GM18907 (cell line): ENCODE measurements at regions not wholly inside any gene's neighbourhood (a gene's known extent, or its start where the extent isn't known, plus 50 kb on each side); places are given as distances from the start of the nearest gene placed in this dataset.

ENCODE experiments used
- ATAC-seq: cut with Tn5 transposase; IDR thresholded peaks from one replicate; pipeline ENCODE4 v1.9.1; 2021; ENCODE audit warnings: mild to moderate bottlenecking, moderate library complexity; ENCODE audit not compliant: unreplicated experiment

DNA sequence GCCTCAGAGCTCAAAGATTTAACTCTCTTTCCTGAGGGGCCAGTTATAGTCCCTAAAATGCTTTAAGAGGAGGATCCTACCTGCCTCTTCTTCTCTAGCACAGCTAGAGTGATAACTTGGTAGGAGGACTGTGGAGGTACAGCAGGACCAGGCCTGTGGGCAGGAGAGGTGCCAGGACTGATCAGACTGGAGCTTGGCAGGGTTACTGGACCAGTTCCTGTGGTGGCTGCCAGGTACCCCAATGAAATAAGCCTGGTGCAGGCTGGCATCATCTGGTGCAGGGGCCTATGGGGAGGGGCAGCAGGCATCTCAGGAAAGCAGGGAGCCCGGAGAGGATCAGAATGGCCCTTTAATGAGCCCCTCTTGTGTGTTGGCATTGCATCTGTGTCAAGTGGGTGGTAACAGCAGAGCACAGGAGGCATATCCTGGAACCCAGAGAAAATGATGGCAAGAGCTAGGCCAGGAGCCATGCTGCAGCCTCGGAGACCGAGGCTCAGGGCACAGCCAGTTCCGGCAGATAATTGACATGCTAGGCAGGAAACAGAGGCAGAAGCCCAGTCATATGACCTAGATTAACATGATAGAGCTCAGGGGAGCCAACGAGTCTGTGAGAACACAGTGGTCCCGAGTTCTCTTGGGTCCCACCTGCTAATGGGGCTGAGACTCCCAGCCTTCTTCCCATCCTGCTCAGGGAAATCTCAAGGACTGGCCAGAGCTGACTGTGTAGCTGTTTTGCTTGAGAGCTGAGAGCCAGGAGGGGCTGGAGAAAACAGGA, 187.5 kb upstream of the ZBED5 start:
- ATAC-seq, result no peak

DNA sequence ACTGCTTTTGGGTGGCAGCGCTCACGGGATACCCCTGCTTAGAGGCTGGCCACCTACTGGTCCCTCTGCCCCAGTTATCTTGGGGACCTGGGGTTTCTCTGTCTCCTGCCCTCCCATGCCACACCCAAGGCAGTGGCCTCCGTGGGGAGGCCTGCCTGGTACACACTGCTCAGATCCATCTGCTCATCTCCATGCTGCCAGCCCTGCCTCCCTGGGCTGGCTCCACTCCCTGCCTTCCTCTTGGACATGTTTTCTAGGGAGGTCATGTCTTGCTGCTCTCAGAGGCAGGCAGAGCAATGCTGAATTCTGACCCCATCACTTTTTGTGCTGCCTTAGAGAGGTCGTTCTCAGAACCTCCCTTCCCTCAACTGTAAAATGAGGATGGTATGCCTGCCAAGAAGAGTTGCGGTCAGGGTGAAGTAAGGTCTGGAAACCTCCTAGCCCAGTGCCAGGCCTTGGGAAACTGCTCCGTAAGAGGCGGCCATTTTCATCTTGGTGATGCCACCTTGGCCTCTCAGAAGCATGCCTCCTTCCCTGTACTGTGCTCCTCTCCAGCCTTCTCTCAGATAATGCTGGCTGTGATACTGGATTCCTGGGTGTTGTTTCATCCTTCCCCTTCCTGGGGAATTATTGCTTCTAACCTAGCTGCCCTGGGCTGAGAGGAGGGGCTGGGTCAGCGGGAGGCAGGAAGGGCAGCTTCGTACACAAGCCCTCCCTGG, 186.4 kb upstream of the ZBED5 start:
- no peak for ATAC-seq

- ATAC-seq, result no peak
Measured at GRCh38 chr11:11043721-11044120, 185.9 kb upstream of the ZBED5 start.

- no peak for ATAC-seq
Measured at GRCh38 chr11:11039208-11039965, 181.5 kb upstream of the ZBED5 start.

GRCh38 chr11:11038782-11039181, 180.9 kb upstream of the ZBED5 start:
- no peak for ATAC-seq

DNA sequence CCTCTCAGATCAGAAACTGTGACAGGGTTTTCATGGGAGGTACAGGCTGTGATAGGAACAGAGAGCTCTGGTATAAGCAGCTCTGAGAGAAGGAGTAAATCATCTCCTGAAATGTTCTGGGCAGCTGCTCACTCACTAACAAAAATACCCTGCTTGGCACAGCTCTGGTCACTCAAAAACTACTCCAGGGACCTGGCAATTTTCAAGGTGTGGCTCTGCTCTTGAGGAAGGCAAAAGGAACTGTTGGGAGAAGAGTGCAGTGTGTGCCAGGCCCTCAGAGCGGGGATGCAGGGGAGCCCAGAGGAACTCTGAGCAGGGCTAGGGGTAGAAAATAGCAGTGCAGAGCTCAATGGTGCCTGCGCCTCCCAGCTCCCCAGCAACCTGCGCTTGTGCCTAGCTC, 180.5 kb upstream of the ZBED5 start:
- ATAC-seq, result no peak

DNA sequence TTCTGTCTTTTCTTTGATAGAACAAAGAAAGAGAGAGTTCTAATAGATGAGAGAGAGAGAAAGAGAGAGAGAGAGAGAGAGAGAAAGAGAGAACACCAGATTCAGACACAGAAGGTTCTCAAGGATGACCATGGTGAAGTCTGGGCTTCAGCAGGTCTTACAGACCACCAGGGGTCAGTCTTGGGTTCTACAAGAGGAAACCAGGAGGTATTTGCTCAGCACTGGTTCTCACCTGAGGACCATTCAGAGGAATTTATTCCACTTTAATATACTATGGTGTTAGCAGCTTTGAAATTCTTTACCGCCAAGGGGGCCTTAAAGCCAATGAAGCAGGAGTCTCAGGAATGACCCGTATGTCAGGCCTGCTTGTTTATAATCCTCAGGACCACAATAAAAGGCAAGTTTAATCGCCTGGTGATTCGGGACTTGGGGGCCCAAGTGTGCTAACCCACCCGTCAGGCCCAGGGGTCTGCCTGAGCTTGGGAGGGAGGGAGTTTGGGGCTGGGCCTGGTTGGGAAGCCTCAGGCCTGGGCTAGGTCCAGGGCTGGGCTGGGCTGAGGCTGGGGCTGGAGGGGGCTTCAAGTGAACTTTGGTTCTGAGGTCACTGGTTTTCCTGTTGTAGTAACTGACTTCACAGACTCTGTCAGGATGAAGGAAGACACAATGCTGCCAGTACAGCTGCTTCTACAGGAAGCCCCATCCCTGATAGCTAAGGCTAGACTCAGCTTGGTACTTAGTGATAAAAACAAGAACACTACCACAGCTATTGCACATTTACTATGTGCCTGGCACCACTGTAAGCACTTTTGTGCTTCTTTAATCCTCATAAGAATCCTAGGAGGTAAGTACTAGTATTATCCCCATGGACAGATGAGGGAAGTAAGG, 179.2 kb upstream of the ZBED5 start:
- no peak for ATAC-seq

- no peak for ATAC-seq
Measured at GRCh38 chr11:11036185-11036847, 178.5 kb upstream of the ZBED5 start.

- no peak for ATAC-seq
Measured at GRCh38 chr11:11035331-11035730, 177.5 kb upstream of the ZBED5 start.

- ATAC-seq, result no peak
Measured at GRCh38 chr11:11034476-11034875, 176.6 kb upstream of the ZBED5 start.

DNA sequence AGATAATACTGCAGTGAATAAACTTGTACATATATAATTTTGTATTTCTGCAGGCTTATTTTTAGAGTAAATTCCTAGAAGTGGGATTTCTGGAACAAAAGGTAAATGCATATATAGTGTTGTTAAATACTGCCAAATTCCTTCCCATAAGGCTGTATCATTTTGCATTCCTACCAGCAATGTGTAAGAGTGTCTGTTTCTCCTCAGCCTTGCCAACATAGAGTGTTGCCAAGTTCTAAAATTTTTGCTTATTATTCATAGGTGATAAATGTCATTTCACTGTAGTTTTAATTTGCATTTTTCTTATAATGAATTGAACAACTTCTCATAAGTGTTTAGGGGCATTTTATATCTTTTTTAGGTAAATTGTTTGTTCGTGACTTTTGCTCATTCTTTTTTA, 174.2 kb upstream of the ZBED5 start:
- ATAC-seq, result no peak

- no peak for ATAC-seq
Measured at GRCh38 chr11:11029027-11029426, 171.2 kb upstream of the ZBED5 start.

DNA sequence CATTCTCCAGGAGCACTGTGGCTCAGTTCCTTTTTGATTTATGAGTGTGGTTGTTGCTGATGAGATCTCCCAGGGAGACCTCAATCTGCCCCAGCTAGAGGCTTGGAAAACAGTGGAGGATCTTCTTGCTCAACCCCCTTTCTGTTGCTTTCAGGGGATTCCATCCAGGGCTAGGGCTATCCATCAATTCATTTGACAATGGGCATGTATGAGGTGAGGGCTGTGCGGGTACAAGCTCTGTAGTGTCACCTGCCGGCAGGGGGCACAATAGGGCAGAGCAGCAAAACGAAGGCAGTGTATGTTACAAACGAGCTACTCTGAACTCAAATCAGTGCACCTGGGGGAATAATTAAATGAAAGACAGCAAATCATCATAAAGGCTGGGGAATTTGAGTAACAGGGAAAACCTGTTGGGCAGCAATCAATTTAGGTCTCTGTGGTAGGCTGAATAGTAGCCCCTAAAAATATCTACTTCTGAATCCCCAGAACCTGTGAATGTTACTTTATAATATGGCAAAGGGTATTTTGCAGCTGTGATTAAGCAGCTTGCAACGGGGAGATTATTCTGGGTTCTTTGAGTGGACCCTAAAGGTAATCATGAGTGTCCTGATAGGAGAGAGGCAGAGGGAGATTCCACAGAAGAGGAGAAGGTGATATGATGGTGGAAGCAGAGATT, 170.3 kb upstream of the ZBED5 start:
- no peak for ATAC-seq

- ATAC-seq, result no peak
Measured at GRCh38 chr11:11027288-11027687, 169.4 kb upstream of the ZBED5 start.

- no peak for ATAC-seq
Measured at GRCh38 chr11:11025087-11025486, 167.2 kb upstream of the ZBED5 start.

DNA sequence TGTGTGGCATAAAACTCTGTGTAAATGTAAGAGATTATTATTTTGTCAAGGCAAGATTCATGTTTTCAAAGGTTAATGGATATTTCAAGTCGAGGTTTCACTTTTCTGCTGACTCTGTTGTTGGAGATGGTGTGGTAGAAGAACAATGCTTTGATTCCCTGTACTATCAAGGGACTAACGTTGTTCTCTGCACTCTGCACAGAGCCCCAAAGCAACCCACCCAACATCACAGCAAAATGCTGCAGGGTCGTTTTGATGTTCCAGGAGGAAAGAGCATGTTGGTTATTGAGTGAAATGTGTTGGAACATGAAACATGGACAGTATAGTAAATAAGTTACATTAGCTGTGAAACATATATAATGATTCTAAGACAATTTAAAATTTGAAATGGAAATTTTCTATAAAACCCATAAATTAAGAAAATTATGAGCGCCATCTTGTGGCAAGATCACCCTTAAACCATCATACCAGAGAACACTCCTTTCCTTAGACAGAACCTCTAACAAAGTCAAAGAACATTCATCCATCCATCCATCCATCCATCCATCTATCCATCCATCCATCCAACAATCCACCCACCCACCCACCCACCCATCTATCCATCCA, 164.4 kb upstream of the ZBED5 start:
- ATAC-seq, result no peak

- ATAC-seq, result no peak
Measured at GRCh38 chr11:11021563-11021962, 163.7 kb upstream of the ZBED5 start.

- ATAC-seq, result no peak
Measured at GRCh38 chr11:11020747-11021149, 162.9 kb upstream of the ZBED5 start.

- ATAC-seq, result no peak
Measured at GRCh38 chr11:11020219-11020726, 162.4 kb upstream of the ZBED5 start.
